ENCODE measurements at regions not wholly inside any gene's neighbourhood (a gene's known extent, or its start where the extent isn't known, plus 50 kb on each side); places are given as distances from the start of the nearest gene placed in this dataset.
"Not testable (repeated sequence)": the region's sequence is repeated elsewhere in the genome, so short reads cannot be mapped to it uniquely, and the experiment has no call there.

DNA sequence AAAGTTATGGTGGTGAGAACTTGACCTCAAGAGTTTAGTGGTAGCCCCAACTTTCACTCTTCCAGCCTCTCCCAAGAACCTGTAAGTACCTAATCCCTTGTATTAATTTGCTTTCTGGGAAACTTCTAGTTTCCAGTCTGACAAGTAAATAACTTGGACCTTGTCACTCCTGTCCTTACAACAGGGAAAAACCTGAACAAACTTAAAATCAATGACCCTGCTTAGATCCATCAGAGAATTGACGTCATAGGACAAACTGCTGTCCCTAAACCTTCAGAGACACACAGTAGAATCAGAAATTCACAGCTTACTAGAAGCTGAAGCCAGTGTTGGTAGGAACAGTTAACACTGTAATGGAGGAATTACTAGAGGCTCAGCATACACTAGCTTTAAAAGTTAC, 60.0 kb upstream of the DCLK2 start:
- Mint-ChIP-seq H3K9me3 (ENCODE audit: low read depth, unreplicated experiment) (peaks cover 3% of the 10 kb centered on the region), H3K36me3 (ENCODE audit: insufficient read depth, unreplicated experiment) (no peaks in the 10 kb centered on the region), H3K4me1 (ENCODE audit: low read depth, unreplicated experiment) (no peaks in the 10 kb centered on the region), H3K4me3 (ENCODE audit: low read depth, unreplicated experiment) (no peak overlapping the region), H3K27ac (ENCODE audit: unreplicated experiment) (no peak overlapping the region), H3K27me3 (ENCODE audit: unreplicated experiment) (no peaks in the 10 kb centered on the region)
- no TSS peak for BruUV-seq (replicated peaks)
- TF ChIP-seq, protein P1, sequence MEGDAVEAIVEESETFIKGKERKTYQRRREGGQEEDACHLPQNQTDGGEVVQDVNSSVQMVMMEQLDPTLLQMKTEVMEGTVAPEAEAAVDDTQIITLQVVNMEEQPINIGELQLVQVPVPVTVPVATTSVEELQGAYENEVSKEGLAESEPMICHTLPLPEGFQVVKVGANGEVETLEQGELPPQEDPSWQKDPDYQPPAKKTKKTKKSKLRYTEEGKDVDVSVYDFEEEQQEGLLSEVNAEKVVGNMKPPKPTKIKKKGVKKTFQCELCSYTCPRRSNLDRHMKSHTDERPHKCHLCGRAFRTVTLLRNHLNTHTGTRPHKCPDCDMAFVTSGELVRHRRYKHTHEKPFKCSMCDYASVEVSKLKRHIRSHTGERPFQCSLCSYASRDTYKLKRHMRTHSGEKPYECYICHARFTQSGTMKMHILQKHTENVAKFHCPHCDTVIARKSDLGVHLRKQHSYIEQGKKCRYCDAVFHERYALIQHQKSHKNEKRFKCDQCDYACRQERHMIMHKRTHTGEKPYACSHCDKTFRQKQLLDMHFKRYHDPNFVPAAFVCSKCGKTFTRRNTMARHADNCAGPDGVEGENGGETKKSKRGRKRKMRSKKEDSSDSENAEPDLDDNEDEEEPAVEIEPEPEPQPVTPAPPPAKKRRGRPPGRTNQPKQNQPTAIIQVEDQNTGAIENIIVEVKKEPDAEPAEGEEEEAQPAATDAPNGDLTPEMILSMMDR (IDR thresholded peaks at IDR 0.05; ENCODE audit: unreplicated experiment): no peak
- CTCF ChIA-PET: no interaction called here
- no peak for DNase-seq
- intact Hi-C loops (cut with micrococcal nuclease; ENCODE audit: unreplicated experiment): no loop called here

DNA sequence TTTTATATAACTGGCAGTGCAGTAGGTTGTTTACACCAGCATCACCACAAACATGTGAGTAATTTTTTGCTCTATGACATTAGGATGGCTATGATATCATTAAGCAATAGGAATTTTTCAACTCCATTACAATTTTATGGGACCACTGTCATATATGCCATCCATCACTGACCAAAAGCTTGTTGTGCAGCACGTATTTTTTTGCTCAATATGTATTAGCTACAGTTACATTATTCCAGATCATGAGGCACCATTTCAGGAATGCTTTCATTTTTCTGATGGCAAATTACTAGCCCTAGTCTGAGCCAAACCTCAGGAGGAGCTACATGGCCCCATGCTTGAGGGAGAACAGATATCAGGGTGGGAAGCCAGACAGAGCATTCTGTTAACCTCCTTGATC, 56.8 kb upstream of the DCLK2 start:
- no peak for DNase-seq
- H3K4me3 Mint-ChIP-seq (ENCODE audit: low read depth, unreplicated experiment): no peak overlapping the region
- CTCF ChIA-PET: interaction anchor here (0.5 kb wide), 1 partner anchor 55 kb away, joined by 3 read pairs; no protein-coding TSS in a partner anchor
- H3K27me3 Mint-ChIP-seq (ENCODE audit: unreplicated experiment): no peaks in the 10 kb centered on the region
- TF ChIP-seq, protein P1 (IDR thresholded peaks at IDR 0.05; ENCODE audit: unreplicated experiment): no peak
- no TSS peak for BruUV-seq (replicated peaks)
- H3K4me1 Mint-ChIP-seq (ENCODE audit: low read depth, unreplicated experiment): no peaks in the 10 kb centered on the region
- intact Hi-C loops (cut with micrococcal nuclease; ENCODE audit: unreplicated experiment): no loop called here
- no peak overlapping the region for H3K27ac Mint-ChIP-seq (ENCODE audit: unreplicated experiment)
- H3K9me3 Mint-ChIP-seq (ENCODE audit: low read depth, unreplicated experiment): peaks cover 3% of the 10 kb centered on the region
- H3K36me3 Mint-ChIP-seq (ENCODE audit: insufficient read depth, unreplicated experiment): no peaks in the 10 kb centered on the region

DNA sequence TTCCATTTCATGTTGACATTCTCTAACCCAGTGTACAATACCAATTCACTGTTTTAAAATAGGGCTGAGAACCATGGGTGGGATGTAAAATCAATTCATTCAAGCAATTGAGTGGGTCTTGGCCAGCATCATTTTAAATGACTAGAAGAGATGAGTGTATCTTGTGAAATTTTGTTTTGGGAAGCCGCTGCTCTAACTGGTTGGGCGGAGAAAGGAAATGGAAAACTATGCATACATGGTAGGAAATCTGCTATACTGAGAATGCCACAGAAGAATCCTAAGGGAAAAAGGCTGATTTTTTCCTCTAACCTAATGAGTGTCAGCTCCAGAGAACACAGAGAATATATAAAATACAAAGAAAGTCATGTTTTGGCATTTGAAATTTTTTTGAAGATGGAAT, 54.8 kb upstream of the DCLK2 start:
- Mint-ChIP-seq H3K4me3 (ENCODE audit: low read depth, unreplicated experiment) (no peak overlapping the region), H3K36me3 (ENCODE audit: insufficient read depth, unreplicated experiment) (no peaks in the 10 kb centered on the region), H3K27ac (ENCODE audit: unreplicated experiment) (no peak overlapping the region), H3K4me1 (ENCODE audit: low read depth, unreplicated experiment) (no peaks in the 10 kb centered on the region), H3K9me3 (ENCODE audit: low read depth, unreplicated experiment) (peaks cover 2% of the 10 kb centered on the region), H3K27me3 (ENCODE audit: unreplicated experiment) (no peaks in the 10 kb centered on the region)
- CTCF ChIA-PET: no interaction called here
- BruUV-seq (replicated peaks): no TSS peak
- intact Hi-C loops (cut with micrococcal nuclease; ENCODE audit: unreplicated experiment): no loop called here
- TF ChIP-seq, protein P1 (IDR thresholded peaks at IDR 0.05; ENCODE audit: unreplicated experiment): no peak
- no peak for DNase-seq

GRCh38 chr4:150026987-150027386, 51.3 kb upstream of the DCLK2 start:
- H3K27ac Mint-ChIP-seq (ENCODE audit: unreplicated experiment); H3K27me3 Mint-ChIP-seq (ENCODE audit: unreplicated experiment); intact Hi-C loops (cut with micrococcal nuclease; ENCODE audit: unreplicated experiment); H3K9me3 Mint-ChIP-seq (ENCODE audit: low read depth, unreplicated experiment); H3K36me3 Mint-ChIP-seq (ENCODE audit: insufficient read depth, unreplicated experiment); H3K4me3 Mint-ChIP-seq (ENCODE audit: low read depth, unreplicated experiment); CTCF ChIA-PET; H3K4me1 Mint-ChIP-seq (ENCODE audit: low read depth, unreplicated experiment); BruUV-seq (replicated peaks); DNase-seq: not testable (repeated sequence)

Measured in Calu3 (cell line).